ENCODE measurements at regions not wholly inside any gene's neighbourhood (a gene's known extent, or its start where the extent isn't known, plus 50 kb on each side); places are given as distances from the start of the nearest gene placed in this dataset.

DNA sequence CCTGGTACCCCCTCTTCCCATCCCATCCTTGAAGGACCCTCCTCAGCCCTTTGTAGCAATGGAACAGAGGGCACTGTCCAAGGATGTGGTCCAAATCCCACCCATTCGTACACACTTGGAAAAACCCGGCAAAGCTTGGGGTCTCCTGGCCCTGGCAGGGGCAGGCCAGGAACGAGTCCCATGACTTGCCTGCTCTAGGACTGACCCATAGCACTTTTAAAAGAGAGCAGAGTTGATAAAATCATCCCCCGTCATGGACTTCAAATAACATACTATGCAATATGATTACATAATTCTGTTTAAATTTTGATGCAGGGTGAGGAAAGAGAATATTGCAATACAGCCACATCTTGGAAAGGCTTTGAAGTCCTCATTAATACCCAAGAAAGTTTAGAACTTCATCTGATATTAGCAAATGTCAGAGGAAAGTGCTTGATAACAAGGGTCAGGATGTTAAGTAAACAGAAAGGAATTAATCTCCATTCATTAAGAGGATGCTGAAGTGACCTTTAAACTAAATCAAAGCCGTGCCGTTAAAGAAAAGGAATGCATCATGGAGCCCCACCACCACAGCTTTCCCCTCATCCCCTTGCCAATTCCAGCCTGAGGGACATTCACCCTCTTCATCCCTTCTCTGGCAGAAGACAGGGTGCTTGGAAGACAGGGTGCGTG is 60.7 kb upstream of the NXT1 start:
- TF ChIP-seq, protein P1, sequence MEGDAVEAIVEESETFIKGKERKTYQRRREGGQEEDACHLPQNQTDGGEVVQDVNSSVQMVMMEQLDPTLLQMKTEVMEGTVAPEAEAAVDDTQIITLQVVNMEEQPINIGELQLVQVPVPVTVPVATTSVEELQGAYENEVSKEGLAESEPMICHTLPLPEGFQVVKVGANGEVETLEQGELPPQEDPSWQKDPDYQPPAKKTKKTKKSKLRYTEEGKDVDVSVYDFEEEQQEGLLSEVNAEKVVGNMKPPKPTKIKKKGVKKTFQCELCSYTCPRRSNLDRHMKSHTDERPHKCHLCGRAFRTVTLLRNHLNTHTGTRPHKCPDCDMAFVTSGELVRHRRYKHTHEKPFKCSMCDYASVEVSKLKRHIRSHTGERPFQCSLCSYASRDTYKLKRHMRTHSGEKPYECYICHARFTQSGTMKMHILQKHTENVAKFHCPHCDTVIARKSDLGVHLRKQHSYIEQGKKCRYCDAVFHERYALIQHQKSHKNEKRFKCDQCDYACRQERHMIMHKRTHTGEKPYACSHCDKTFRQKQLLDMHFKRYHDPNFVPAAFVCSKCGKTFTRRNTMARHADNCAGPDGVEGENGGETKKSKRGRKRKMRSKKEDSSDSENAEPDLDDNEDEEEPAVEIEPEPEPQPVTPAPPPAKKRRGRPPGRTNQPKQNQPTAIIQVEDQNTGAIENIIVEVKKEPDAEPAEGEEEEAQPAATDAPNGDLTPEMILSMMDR (IDR thresholded peaks at IDR 0.05): no peak
- Histone ChIP-seq H3K27ac (no peak overlapping the region), H3K36me3 (no peaks in the 10 kb centered on the region), H3K4me3 (no peak overlapping the region), H3K4me1 (no peaks in the 10 kb centered on the region), H3K27me3 (no peaks in the 10 kb centered on the region), H3K9me3 (no peaks in the 10 kb centered on the region)
- DNase-seq (ENCODE audit: low spot score): no peak

- TF ChIP-seq, protein P1 (IDR thresholded peaks at IDR 0.05): no peak
- no peak overlapping the region for H3K27ac ChIP-seq
- no peaks in the 10 kb centered on the region for H3K36me3 ChIP-seq
- H3K27me3 ChIP-seq: no peaks in the 10 kb centered on the region
- no peaks in the 10 kb centered on the region for H3K9me3 ChIP-seq
- H3K4me3 ChIP-seq: no peak overlapping the region
- no peak for DNase-seq (ENCODE audit: low spot score)
- H3K4me1 ChIP-seq: no peaks in the 10 kb centered on the region
Measured at GRCh38 chr20:23289249-23289648, 61.3 kb upstream of the NXT1 start.

GRCh38 chr20:23287354-23288190 is 63.0 kb upstream of the NXT1 start:
- Histone ChIP-seq H3K9me3 (no peaks in the 10 kb centered on the region), H3K4me3 (no peak overlapping the region), H3K27ac (no peak overlapping the region), H3K36me3 (no peaks in the 10 kb centered on the region), H3K27me3 (no peaks in the 10 kb centered on the region), H3K4me1 (no peaks in the 10 kb centered on the region)
- TF ChIP-seq, protein P1 (IDR thresholded peaks at IDR 0.05): no peak
- no peak for DNase-seq (ENCODE audit: low spot score)

GRCh38 chr20:23286346-23286745 is 64.2 kb upstream of the NXT1 start:
- DNase-seq (ENCODE audit: low spot score): no peak
- H3K9me3 ChIP-seq: no peaks in the 10 kb centered on the region
- no peak overlapping the region for H3K27ac ChIP-seq

GRCh38 chr20:23285536-23285935 is 65.1 kb upstream of the NXT1 start:
- Histone ChIP-seq H3K4me1 (no peaks in the 10 kb centered on the region), H3K36me3 (no peaks in the 10 kb centered on the region), H3K4me3 (no peak overlapping the region), H3K27ac (no peak overlapping the region), H3K9me3 (no peaks in the 10 kb centered on the region), H3K27me3 (no peaks in the 10 kb centered on the region)
- DNase-seq (ENCODE audit: low spot score): no peak
- TF ChIP-seq, protein P1 (IDR thresholded peaks at IDR 0.05): no peak

More at GRCh38 chr20:23286346-23286745, 64.2 kb upstream of the NXT1 start:
- no peaks in the 10 kb centered on the region for H3K27me3 ChIP-seq
- TF ChIP-seq, protein P1 (IDR thresholded peaks at IDR 0.05): no peak
- no peaks in the 10 kb centered on the region for H3K4me1 ChIP-seq
- H3K36me3 ChIP-seq: no peaks in the 10 kb centered on the region
- no peak overlapping the region for H3K4me3 ChIP-seq

Measured in right atrium auricular region (tissue), 2 donors.